Astrocyte (in vitro differentiated cells and primary cell): ENCODE measurements at regions not wholly inside any gene's neighbourhood (a gene's known extent, or its start where the extent isn't known, plus 50 kb on each side); places are given as distances from the start of the nearest gene placed in this dataset.
A peak's percentile ranks its signal among the peaks of the same experiment; 100 is the strongest.

Experiments
- DNase-seq: peaks from one replicate; pipeline ENCODE4 v3.0.0-alpha.2; 2010; ENCODE audit warnings: low read depth
- FAIRE-seq: peaks from 2 replicates; lab custom pipeline; 2011; peaks lifted over from hg19 to GRCh38; lab: Jason Lieb, UNC
- H2AFZ ChIP-seq: 2 replicates; pipeline ENCODE4 v1.6.0; 2012; ENCODE audit warnings: low read depth, low read length, inconsistent platforms
- H3K27ac ChIP-seq: 2 replicates; pipeline ENCODE4 v1.5.1; 2011; ENCODE audit warnings: low read depth, low read length, inconsistent platforms
- H3K27me3 ChIP-seq: 2 replicates; pipeline ENCODE4 v1.6.0; 2011; ENCODE audit warnings: low read length, inconsistent platforms; ENCODE audit not compliant: insufficient read depth
- H3K36me3 ChIP-seq: 2 replicates; pipeline ENCODE4 v1.5.1; 2011; ENCODE audit warnings: low read length, inconsistent platforms; ENCODE audit not compliant: insufficient read depth
- H3K4me1 ChIP-seq: 2 replicates; pipeline ENCODE4 v1.5.1; 2011; ENCODE audit warnings: low read length, inconsistent platforms; ENCODE audit not compliant: insufficient read depth
- H3K4me2 ChIP-seq: 2 replicates; pipeline ENCODE4 v1.6.0; 2012; ENCODE audit warnings: low read length, inconsistent platforms
- H3K4me3 ChIP-seq: 2 replicates; pipeline ENCODE4 v1.5.1; 2011; ENCODE audit warnings: low read depth, mild to moderate bottlenecking, low read length, inconsistent platforms; ENCODE audit not compliant: insufficient read depth
- H3K79me2 ChIP-seq: 2 replicates; pipeline ENCODE4 v1.6.0; 2012; ENCODE audit warnings: mild to moderate bottlenecking, low read length, inconsistent platforms; ENCODE audit not compliant: insufficient read depth
- H3K9ac ChIP-seq: 2 replicates; pipeline ENCODE4 v1.6.0; 2012; ENCODE audit warnings: mild to moderate bottlenecking, low read length, inconsistent platforms
- H3K9me3 ChIP-seq: 2 replicates; pipeline ENCODE4 v1.5.1; 2012; ENCODE audit warnings: low read depth, mild to moderate bottlenecking, low read length, inconsistent platforms; ENCODE audit not compliant: insufficient read depth
- H4K20me1 ChIP-seq: 2 replicates; pipeline ENCODE4 v1.6.0; 2012; ENCODE audit warnings: low read length, inconsistent platforms; ENCODE audit not compliant: insufficient read depth
- H3K27ac Mint-ChIP-seq: one replicate; pipeline ENCODE4 v1.8.0; 2021; ENCODE audit warnings: mild to moderate bottlenecking, mixed read lengths; ENCODE audit not compliant: unreplicated experiment
- H3K27me3 Mint-ChIP-seq: one replicate; pipeline ENCODE4 v1.8.0; 2021; ENCODE audit warnings: low read depth, mixed read lengths; ENCODE audit not compliant: unreplicated experiment
- H3K36me3 Mint-ChIP-seq: one replicate; pipeline ENCODE4 v1.8.0; 2021; ENCODE audit warnings: low read depth, mixed read lengths; ENCODE audit not compliant: unreplicated experiment
- H3K4me1 Mint-ChIP-seq: one replicate; pipeline ENCODE4 v1.8.0; 2021; ENCODE audit warnings: low read depth, mixed read lengths; ENCODE audit not compliant: unreplicated experiment
- H3K4me3 Mint-ChIP-seq: one replicate; pipeline ENCODE4 v1.8.0; 2021; ENCODE audit warnings: mild to moderate bottlenecking, moderate library complexity, mixed read lengths; ENCODE audit not compliant: unreplicated experiment
- H3K9me3 Mint-ChIP-seq: one replicate; pipeline ENCODE4 v1.8.0; 2021; ENCODE audit warnings: mild to moderate bottlenecking, mixed read lengths; ENCODE audit not compliant: unreplicated experiment
- CTCF ChIP-seq: IDR thresholded peaks from 2 replicates; pipeline ENCODE4 v1.5.1; 2011; ENCODE audit warnings: low read depth, mild to moderate bottlenecking, inconsistent platforms, low read length, moderate library complexity; ENCODE audit not compliant: insufficient read depth
- EZH2 ChIP-seq: IDR thresholded peaks from 2 replicates; pipeline ENCODE4 v1.6.1; 2012; ENCODE audit warnings: mild to moderate bottlenecking, low read length, inconsistent platforms; ENCODE audit not compliant: insufficient read depth

- Histone ChIP-seq H4K20me1 (no peaks in the 10 kb centered on the region), H3K9ac (no peak overlapping the region), H3K27ac (no peak overlapping the region), H3K4me1 (no peaks in the 10 kb centered on the region), H3K4me3 (no peak overlapping the region), H3K79me2 (no peaks in the 10 kb centered on the region), H3K9me3 (no peaks in the 10 kb centered on the region), H3K36me3 (no peaks in the 10 kb centered on the region), H2AFZ (no peak overlapping the region), H3K27me3 (no peaks in the 10 kb centered on the region), H3K4me2 (no peak overlapping the region)
- no peaks in the 10 kb centered on the region for H3K27me3 Mint-ChIP-seq
- no peaks in the 10 kb centered on the region for H3K36me3 Mint-ChIP-seq
- no peak overlapping the region for H3K27ac Mint-ChIP-seq
- no peaks in the 10 kb centered on the region for H3K9me3 Mint-ChIP-seq
- no peak for TF ChIP-seq EZH2
- no peak for TF ChIP-seq CTCF
- H3K4me1 Mint-ChIP-seq: peaks cover 11% of the 10 kb centered on the region
- DNase-seq (peak; percentile 2), FAIRE-seq (no peak)
- H3K4me3 Mint-ChIP-seq: no peak overlapping the region
Measured at GRCh38 chr3:76685858-76686257, 354.0 kb upstream of the ROBO2 start.

DNA sequence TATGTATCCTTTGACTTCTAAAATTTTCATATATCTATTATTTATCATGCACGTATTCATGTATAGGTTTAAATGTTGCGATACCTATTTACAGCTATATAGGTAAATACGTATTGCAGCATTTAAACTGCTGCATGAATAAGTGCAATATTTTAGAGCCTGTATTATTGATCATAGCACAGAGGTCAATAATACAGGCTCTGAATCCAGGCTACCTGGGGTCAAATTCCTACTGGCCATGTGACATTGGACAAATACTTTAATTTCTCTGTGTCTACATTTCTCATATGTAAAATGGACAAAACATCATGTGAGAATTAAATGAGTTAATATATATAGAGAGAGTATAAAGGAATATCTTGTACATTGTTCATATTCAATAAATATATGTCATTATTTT is 352.9 kb upstream of the ROBO2 start:
- Mint-ChIP-seq H3K4me1 (peaks cover 11% of the 10 kb centered on the region), H3K9me3 (no peaks in the 10 kb centered on the region), H3K4me3 (no peak overlapping the region), H3K36me3 (no peaks in the 10 kb centered on the region), H3K27me3 (no peaks in the 10 kb centered on the region), H3K27ac (no peak overlapping the region)
- H4K20me1 ChIP-seq: no peaks in the 10 kb centered on the region
- H3K4me3 ChIP-seq: no peak overlapping the region
- H3K9ac ChIP-seq: no peak overlapping the region
- no peak overlapping the region for H3K4me2 ChIP-seq
- no peaks in the 10 kb centered on the region for H3K36me3 ChIP-seq
- H3K27me3 ChIP-seq: no peaks in the 10 kb centered on the region
- TF ChIP-seq EZH2 (no peak), CTCF (no peak)
- DNase-seq (no peak), FAIRE-seq (no peak)
- H3K79me2 ChIP-seq: no peaks in the 10 kb centered on the region
- no peak overlapping the region for H2AFZ ChIP-seq
- no peaks in the 10 kb centered on the region for H3K9me3 ChIP-seq
- no peak overlapping the region for H3K27ac ChIP-seq
- no peaks in the 10 kb centered on the region for H3K4me1 ChIP-seq

- Histone ChIP-seq H3K36me3 (no peaks in the 10 kb centered on the region), H3K9ac (no peak overlapping the region), H4K20me1 (no peaks in the 10 kb centered on the region), H3K4me2 (no peak overlapping the region), H2AFZ (no peak overlapping the region), H3K4me1 (no peaks in the 10 kb centered on the region), H3K79me2 (no peaks in the 10 kb centered on the region), H3K9me3 (no peaks in the 10 kb centered on the region), H3K4me3 (no peak overlapping the region), H3K27me3 (no peaks in the 10 kb centered on the region), H3K27ac (no peak overlapping the region)
- Mint-ChIP-seq H3K4me1 (peaks cover 3% of the 10 kb centered on the region), H3K27me3 (no peaks in the 10 kb centered on the region), H3K9me3 (no peaks in the 10 kb centered on the region), H3K36me3 (no peaks in the 10 kb centered on the region), H3K4me3 (no peak overlapping the region), H3K27ac (no peak overlapping the region)
- no peak for TF ChIP-seq CTCF
- TF ChIP-seq EZH2: no peak
- FAIRE-seq: no peak
- DNase-seq: no peak
Measured at GRCh38 chr3:76694063-76694462, 345.8 kb upstream of the ROBO2 start.
